ENCODE measurements at regions not wholly inside any gene's neighbourhood (a gene's known extent, or its start where the extent isn't known, plus 50 kb on each side); places are given as distances from the start of the nearest gene placed in this dataset.

GRCh38 chr14:62304257-62304656 is 542.0 kb downstream of the SNAPC1 start:
- TF ChIP-seq CTCF (IDR thresholded peaks at IDR 0.05) (no peak), POLR2A (IDR thresholded peaks at IDR 0.05) (no peak)

Measured in heart left ventricle (tissue), 13 donors.